GM12878 (cell line): ENCODE measurements at regions not wholly inside any gene's neighbourhood (a gene's known extent, or its start where the extent isn't known, plus 50 kb on each side); places are given as distances from the start of the nearest gene placed in this dataset.

ENCODE experiments used
- ATAC-seq: fragments of 200-7000 bp; cut with Tn5 transposase; 3 replicates; pipeline ENCODE4 v1.9.1; 2020; ENCODE audit warnings: mild to moderate bottlenecking, moderate library complexity
- BruUV-seq: library from RNA; stranded (reverse); fragments of 400-500 nt; replicated peaks from 2 replicates; lab custom pipeline; 2021; lab: Mats Ljungman, UMichigan
- CTCF ChIA-PET: fragments of 300-600 bp; sonication (Branson Sonifier 250); formaldehyde crosslinking; extraction: SDS; loops from one replicate; lab custom pipeline; 2021; ENCODE audit warnings: inconsistent platforms; lab: Yijun Ruan, JAX
- POLR2A ChIA-PET: fragments of 350-600 bp; formaldehyde crosslinking; extraction: SDS; loops from one replicate; lab custom pipeline; 2021; ENCODE audit warnings: inconsistent platforms; lab: Charles Lee
- RAD21 ChIA-PET: fragments of 300-600 bp; sonication (Branson Sonifier 250); formaldehyde crosslinking; loops from one replicate; lab custom pipeline; 2023; ENCODE audit warnings: antibody characterized with exemption; ENCODE audit not compliant: unreplicated experiment; lab: Charles Lee
- SMC1A ChIA-PET: fragments of 300-600 bp; sonication (Branson Sonifier 250); formaldehyde crosslinking; loops from one replicate; lab custom pipeline; 2023; ENCODE audit not compliant: unreplicated experiment, uncharacterized antibody; lab: Charles Lee
- DNase-seq: peaks from one replicate; pipeline ENCODE4 v3.0.0-alpha.2; 2011; ENCODE audit warnings: low read depth, low spot score
- FAIRE-seq: peaks from 3 replicates; lab custom pipeline; 2011; peaks lifted over from hg19 to GRCh38; lab: Jason Lieb, UNC
- H2AFZ ChIP-seq: 2 replicates; pipeline ENCODE4 v1.6.0; 2011; ENCODE audit warnings: low read depth, low read length, control low read depth; ENCODE audit not compliant: control insufficient read depth
- H3K27ac ChIP-seq: 2 replicates; pipeline ENCODE4 v1.5.1; 2011; ENCODE audit warnings: control low read depth; ENCODE audit not compliant: control insufficient read depth, insufficient read depth
- H3K27me3 ChIP-seq, 2 experiments: replicated peaks in 1 of 2; 2 replicates each; pipeline versions ENCODE4 v1.6.0 to v1.6.1; 2011; ENCODE audit warnings: low read length in 1 of 2; ENCODE audit not compliant: control insufficient read depth in 2 of 2, insufficient read depth in 2 of 2
- H3K36me3 ChIP-seq, 2 experiments: 2 replicates each; pipeline ENCODE4 v1.5.1; 2011; ENCODE audit warnings: low read length in 1 of 2; ENCODE audit not compliant: control insufficient read depth in 2 of 2, insufficient read depth in 2 of 2
- H3K4me1 ChIP-seq: 2 replicates; pipeline ENCODE4 v1.6.1; 2011; ENCODE audit warnings: mild to moderate bottlenecking, low read length, moderate library complexity, mixed read lengths; ENCODE audit not compliant: control insufficient read depth, insufficient read depth
- H3K4me2 ChIP-seq: 2 replicates; pipeline ENCODE4 v1.6.0; 2011; ENCODE audit warnings: control low read depth; ENCODE audit not compliant: control insufficient read depth, insufficient read depth
- H3K4me3 ChIP-seq: fragments of 200-600 bp; sonication (generic); 2 replicates; pipeline ENCODE4 v1.5.1; 2016
- H3K79me2 ChIP-seq: 2 replicates; pipeline ENCODE4 v1.6.0; 2011; ENCODE audit warnings: low read length; ENCODE audit not compliant: control insufficient read depth, insufficient read depth
- H3K9ac ChIP-seq: 2 replicates; pipeline ENCODE4 v1.8.0; 2011; ENCODE audit warnings: low read length, control low read depth, mixed read lengths; ENCODE audit not compliant: control insufficient read depth, insufficient read depth
- H3K9me3 ChIP-seq: replicated peaks from 3 replicates; pipeline ENCODE4 v1.5.1; 2011; ENCODE audit warnings: mild to moderate bottlenecking, low read length; ENCODE audit not compliant: control insufficient read depth, insufficient read depth
- H4K20me1 ChIP-seq: 2 replicates; pipeline ENCODE4 v1.6.0; 2011; ENCODE audit not compliant: control insufficient read depth, insufficient read depth
- E2F4 ChIP-seq: IDR thresholded peaks from 2 replicates; pipeline ENCODE4 v1.6.1; 2012; ENCODE audit warnings: low read depth, low read length, improper control_type of control experiment
- MEF2B ChIP-seq: fragments of 450-650 bp; IDR thresholded peaks from 2 replicates; pipeline ENCODE4 v1.6.1; 2018; ENCODE audit warnings: mild to moderate bottlenecking, moderate library complexity; ENCODE audit not compliant: partially characterized antibody, poor library complexity, severe bottlenecking
- MYC ChIP-seq: IDR thresholded peaks from 2 replicates; pipeline ENCODE4 v1.6.1; 2011; ENCODE audit warnings: mild to moderate bottlenecking, low read length, moderate library complexity, inconsistent platforms; ENCODE audit not compliant: insufficient read depth, insufficient replicate concordance, insufficient read length, severe bottlenecking
- NFXL1 ChIP-seq: fragments of 450-650 bp; IDR thresholded peaks from 2 replicates; pipeline ENCODE4 v1.6.1; 2017; ENCODE audit warnings: antibody characterized with exemption, mild to moderate bottlenecking, borderline replicate concordance
- NKRF ChIP-seq: fragments of 450-650 bp; conservative IDR thresholded peaks from 2 replicates; pipeline ENCODE4 v1.6.1; 2017; ENCODE audit warnings: mild to moderate bottlenecking, moderate library complexity
- NR2C2 ChIP-seq: IDR thresholded peaks from 2 replicates; pipeline ENCODE4 v1.6.1; 2011; ENCODE audit warnings: borderline replicate concordance, low read depth; ENCODE audit not compliant: control insufficient read depth, insufficient read length
- PBX3 ChIP-seq: IDR thresholded peaks from 2 replicates; pipeline ENCODE4 v1.6.1; 2011; ENCODE audit warnings: mild to moderate bottlenecking, low read depth, low read length, moderate library complexity; ENCODE audit not compliant: insufficient replicate concordance
- POLR2A ChIP-seq: IDR thresholded peaks from 2 replicates; pipeline ENCODE4 v1.6.1; 2011; ENCODE audit warnings: low read depth, mild to moderate bottlenecking, low read length
- SPI1 ChIP-seq: IDR thresholded peaks from 2 replicates; pipeline ENCODE4 v1.6.1; 2011; ENCODE audit warnings: low read depth, mild to moderate bottlenecking, low read length, moderate library complexity, borderline replicate concordance; ENCODE audit not compliant: insufficient read depth
- STAT1 ChIP-seq: fragments of 450-650 bp; conservative IDR thresholded peaks from 2 replicates; pipeline ENCODE4 v1.6.1; 2014; ENCODE audit warnings: antibody characterized with exemption, mild to moderate bottlenecking
- STAT3 ChIP-seq: IDR thresholded peaks from 2 replicates; pipeline ENCODE4 v1.6.1; 2011; ENCODE audit warnings: low read depth, low read length, improper control_type of control experiment
- TBL1XR1 ChIP-seq: IDR thresholded peaks from 2 replicates; pipeline ENCODE4 v1.6.1; 2012; ENCODE audit warnings: low read depth, low read length, improper control_type of control experiment
- TCF3 ChIP-seq: IDR thresholded peaks from 2 replicates; pipeline ENCODE4 v1.6.1; 2012; ENCODE audit warnings: low read depth, mild to moderate bottlenecking, low read length, borderline replicate concordance; ENCODE audit not compliant: insufficient read depth
- ZNF207 ChIP-seq: fragments of 450-650 bp; IDR thresholded peaks from 2 replicates; pipeline ENCODE4 v1.6.1; 2014; ENCODE audit warnings: antibody characterized with exemption, mild to moderate bottlenecking, borderline replicate concordance
- ZNF384 ChIP-seq: IDR thresholded peaks from 2 replicates; pipeline ENCODE4 v1.6.1; 2012; ENCODE audit warnings: low read depth, mild to moderate bottlenecking, low read length, improper control_type of control experiment, borderline replicate concordance
- WGBS: methylation state at CpG from one replicate; pipeline ENCODE4 v1.1.6; 2016; ENCODE audit warnings: low lambda C conversion rate; ENCODE audit not compliant: insufficient replicate concordance, insufficient coverage; ENCODE audit errors: missing lambda C conversion rate; 5-methylcytosine and 5-hydroxymethylcytosine counted together
- in situ Hi-C: fragments of 300-500 bp; cut with MboI; formaldehyde crosslinking; loops from 9 replicates; pipeline ENCODE4 v1.14.3; 2018; ENCODE audit warnings: mixed read lengths
- intact Hi-C: fragments of 100-400 bp; cut with micrococcal nuclease; formaldehyde crosslinking; loops from one replicate; pipeline ENCODE4 v1.14.2; 2022; ENCODE audit not compliant: unreplicated experiment

GRCh38 chr1:58976294-58976693 lies 192.4 kb upstream of the JUN start:
- Histone ChIP-seq H3K27ac (no peak overlapping the region), H3K4me1 (peaks cover 4% of the 10 kb centered on the region; the same call in 1 of the 2 replicates), H3K4me3 (no peak overlapping the region), H3K9me3 (no peaks in the 10 kb centered on the region), H3K4me2 (no peak overlapping the region), H3K9ac (no peak overlapping the region), H4K20me1 (no peaks in the 10 kb centered on the region), H2AFZ (no peak overlapping the region), H3K27me3 (no peaks in the 10 kb centered on the region), H3K79me2 (no peaks in the 10 kb centered on the region), H3K36me3 (no peaks in the 10 kb centered on the region)
- TF ChIP-seq STAT1 (no peak), MEF2B (no peak), TCF3 (no peak), NKRF (no peak), PBX3 (no peak), TBL1XR1 (no peak), MYC (no peak), ZNF207 (no peak), SPI1 (no peak), E2F4 (no peak), POLR2A (no peak), STAT3 (no peak), NFXL1 (no peak), ZNF384 (no peak), NR2C2 (no peak)
- in situ Hi-C loops, result no loop called here
- CTCF ChIA-PET, result interaction anchor here (1.0 to 1.5 kb wide), 3 partner anchors 14 to 119 kb away, joined by 3 to 4 read pairs (median 3); no protein-coding TSS in a partner anchor
- POLR2A ChIA-PET, result interaction anchor here (0.6 to 1.2 kb wide), 2 partner anchors 10 to 116 kb away, joined by 3 read pairs; no protein-coding TSS in a partner anchor
- SMC1A ChIA-PET, result interaction anchor here (0.6 to 1.7 kb wide), 5 partner anchors 16 to 44 kb away, joined by 3 to 5 read pairs (median 4); no protein-coding TSS in a partner anchor
- RAD21 ChIA-PET, result interaction anchor here (1.0 kb wide), 1 partner anchor 45 kb away, joined by 3 read pairs; no protein-coding TSS in a partner anchor
- DNase-seq, result no peak
- FAIRE-seq, result no peak
- ATAC-seq, result no peak
- BruUV-seq, result no TSS peak
- intact Hi-C loops, result no loop called here
- 100% methylated on average over 1 of the region's 1 CpG for WGBS
